ENCODE measurements at regions not wholly inside any gene's neighbourhood (a gene's known extent, or its start where the extent isn't known, plus 50 kb on each side); places are given as distances from the start of the nearest gene placed in this dataset.

- Histone ChIP-seq H3K23me2 (ENCODE audit: insufficient read length, low read depth, low read length, poor library complexity, severe bottlenecking) (no peaks in the 10 kb centered on the region), H3K14ac (ENCODE audit: insufficient read depth, low read length) (no peak overlapping the region), H3T11ph (ENCODE audit: low read length) (no peak overlapping the region), H3K79me1 (ENCODE audit: insufficient read depth, low read depth, low read length, poor library complexity, severe bottlenecking) (no peaks in the 10 kb centered on the region), H3K23ac (ENCODE audit: insufficient read length, low read depth, low read length) (no peak overlapping the region), H3K27ac (ENCODE audit: insufficient read length, low read depth, low read length) (no peak overlapping the region), H2BK15ac (ENCODE audit: low read depth, low read length) (no peak overlapping the region), H2AK5ac (ENCODE audit: insufficient read length, low read length) (no peak overlapping the region), H2BK5ac (ENCODE audit: insufficient read length, low read length) (no peak overlapping the region), H2BK20ac (ENCODE audit: low read depth, low read length, poor library complexity, severe bottlenecking) (no peak overlapping the region), H4K91ac (ENCODE audit: insufficient read length, low read depth, low read length) (no peak overlapping the region), H3K56ac (ENCODE audit: insufficient read length, low read depth, low read length) (no peak overlapping the region), H2AFZ (ENCODE audit: low read length) (no peak overlapping the region), H3K4me1 (ENCODE audit: insufficient read depth, low read length) (peaks cover 13% of the 10 kb centered on the region; the same call in 1 of the 2 replicates), H4K8ac (replicated peaks; ENCODE audit: insufficient read length, low read depth, low read length) (no peak overlapping the region), H4K5ac (ENCODE audit: insufficient read length, low read depth, low read length) (no peak overlapping the region), H4K20me1 (ENCODE audit: control insufficient read depth, insufficient read depth, insufficient read length) (no peaks in the 10 kb centered on the region), H3K9me3 (ENCODE audit: control insufficient read depth, low read depth, low read length) (no peaks in the 10 kb centered on the region), H3K4ac (ENCODE audit: low read depth, low read length) (no peak overlapping the region), H3K9ac (ENCODE audit: extremely low read depth, insufficient read length, low read length) (no peak overlapping the region), H2BK120ac (ENCODE audit: low read depth, low read length, poor library complexity, severe bottlenecking) (no peak overlapping the region), H2BK12ac (ENCODE audit: insufficient read length, low read depth, low read length) (no peak overlapping the region), H3K4me2 (ENCODE audit: insufficient read depth, insufficient read length, low read length) (no peak overlapping the region), H3K27me3 (ENCODE audit: insufficient read depth, low read length) (no peaks in the 10 kb centered on the region), H3K79me2 (ENCODE audit: insufficient read depth, low read length) (no peaks in the 10 kb centered on the region), H3K18ac (ENCODE audit: insufficient read length, low read depth, low read length) (no peak overlapping the region)
- no peak for DNase-seq
- Mint-ChIP-seq H3K27ac (peak overlapping the region in 2 of 3 experiments; percentile 72 to 91; a peak in 4 of 7 replicates), H3K4me1 (peaks cover 41 to 49% of the 10 kb centered on the region in 2 experiments), H3K36me3 (ENCODE audit: insufficient read depth in 1 of 3, low read depth in 3 of 3) (peaks cover 21 to 39% (median 32%) of the 10 kb centered on the region in 3 experiments), H3K27me3 (ENCODE audit: low read depth) (no peaks in the 10 kb centered on the region), H3K4me3 (no peak overlapping the region), H3K9me3 (peaks cover 27 to 28% of the 10 kb centered on the region in 2 experiments)
- WGBS (ENCODE audit: extremely low coverage, insufficient read length, low lambda C conversion rate), result no CpG with 5 or more reads among the region's 7 CpGs
- TF ChIP-seq CTCF (conservative IDR thresholded peaks at IDR 0.05), result no peak
Measured at GRCh38 chr3:110710156-110710555, 361.5 kb upstream of the NECTIN3 start.

Measured in H9 (cell line).